GM23338 (cell line): ENCODE measurements at regions not wholly inside any gene's neighbourhood (a gene's known extent, or its start where the extent isn't known, plus 50 kb on each side); places are given as distances from the start of the nearest gene placed in this dataset.

ENCODE experiments used
- ATAC-seq: fragments of 200-7000 bp; cut with Tn5 transposase; 3 replicates; pipeline ENCODE4 v1.9.1; 2020
- DNase-seq: peaks from one replicate; pipeline ENCODE4 v3.0.0-alpha.2; 2015; ENCODE audit warnings: low spot score
- H2AFZ ChIP-seq: fragments of 200-600 bp; sonication (generic); 2 replicates; pipeline ENCODE4 v1.8.0; 2016; ENCODE audit warnings: antibody characterized with exemption, mild to moderate bottlenecking, moderate library complexity
- H3F3A ChIP-seq: fragments of 200-600 bp; sonication (generic); replicated peaks from 2 replicates; pipeline ENCODE4 v1.8.0; 2017; ENCODE audit warnings: antibody characterized with exemption, mixed run types, low read depth
- H3K27ac ChIP-seq: fragments of 200-600 bp; sonication (generic); 2 replicates; pipeline ENCODE4 v1.6.1; 2016; ENCODE audit warnings: low read depth
- H3K27me3 ChIP-seq: fragments of 200-600 bp; sonication (generic); 2 replicates; pipeline ENCODE4 v1.8.0; 2016; ENCODE audit warnings: mild to moderate bottlenecking, mixed run types, moderate library complexity; ENCODE audit not compliant: insufficient read depth
- H3K36me3 ChIP-seq: fragments of 200-600 bp; sonication (generic); 2 replicates; pipeline ENCODE4 v1.8.0; 2016; ENCODE audit warnings: mild to moderate bottlenecking; ENCODE audit not compliant: insufficient read depth
- H3K4me1 ChIP-seq: fragments of 200-600 bp; sonication (generic); 2 replicates; pipeline ENCODE4 v1.8.0; 2016; ENCODE audit warnings: mild to moderate bottlenecking, moderate library complexity; ENCODE audit not compliant: insufficient read depth
- H3K4me2 ChIP-seq: fragments of 200-600 bp; sonication (generic); 2 replicates; pipeline ENCODE4 v1.7.1; 2017; ENCODE audit warnings: mixed run types
- H3K4me3 ChIP-seq: fragments of 200-600 bp; sonication (generic); 2 replicates; pipeline ENCODE4 v1.6.1; 2016; ENCODE audit warnings: mixed run types
- H3K79me2 ChIP-seq: fragments of 200-600 bp; sonication (generic); replicated peaks from 2 replicates; pipeline ENCODE4 v1.8.0; 2017; ENCODE audit warnings: mild to moderate bottlenecking; ENCODE audit not compliant: insufficient read depth
- H3K9me2 ChIP-seq: fragments of 200-600 bp; sonication (generic); 2 replicates; pipeline ENCODE4 v1.8.0; 2017; ENCODE audit not compliant: insufficient read depth
- H4K20me1 ChIP-seq: fragments of 200-600 bp; sonication (generic); replicated peaks from 2 replicates; pipeline ENCODE4 v1.8.0; 2017; ENCODE audit warnings: mild to moderate bottlenecking; ENCODE audit not compliant: insufficient read depth
- H3K27ac Mint-ChIP-seq: 2 replicates; pipeline ENCODE4 v1.8.0; 2020; ENCODE audit warnings: inconsistent platforms, mild to moderate bottlenecking, moderate library complexity, mixed read lengths
- H3K27me3 Mint-ChIP-seq: 3 replicates; pipeline ENCODE4 v1.8.0; 2022; ENCODE audit warnings: low read depth, mild to moderate bottlenecking, moderate library complexity, mixed read lengths, inconsistent platforms; ENCODE audit not compliant: insufficient read depth, poor library complexity
- H3K36me3 Mint-ChIP-seq: 3 replicates; pipeline ENCODE4 v1.8.0; 2021; ENCODE audit warnings: low read depth, mild to moderate bottlenecking, inconsistent platforms, moderate library complexity, mixed read lengths
- H3K4me1 Mint-ChIP-seq: 3 replicates; pipeline ENCODE4 v1.8.0; 2020; ENCODE audit warnings: mild to moderate bottlenecking, inconsistent platforms, mixed read lengths
- H3K4me3 Mint-ChIP-seq: 3 replicates; pipeline ENCODE4 v1.8.0; 2021; ENCODE audit warnings: moderate library complexity, mild to moderate bottlenecking, inconsistent platforms, mixed read lengths
- H3K9me3 Mint-ChIP-seq: 3 replicates; pipeline ENCODE4 v1.8.0; 2020; ENCODE audit warnings: moderate library complexity, mild to moderate bottlenecking, inconsistent platforms, mixed read lengths
- CREB1 ChIP-seq: fragments of 250-450 bp; sonication (Bioruptor Pico); IDR thresholded peaks from 2 replicates; pipeline ENCODE4 v1.5.0; 2020; ENCODE audit warnings: low read depth, mild to moderate bottlenecking, moderate library complexity
- EZH2phosphoT487 ChIP-seq: fragments of 200-600 bp; sonication (generic); IDR thresholded peaks from one replicate; pipeline ENCODE4 v1.8.1; 2018; ENCODE audit warnings: antibody characterized with exemption; ENCODE audit not compliant: unreplicated experiment
- NANOG ChIP-seq: IDR thresholded peaks from 2 replicates; pipeline ENCODE4 v1.6.1; 2016; ENCODE audit warnings: antibody characterized with exemption, borderline replicate concordance
- POLR2AphosphoS5 ChIP-seq: IDR thresholded peaks from 2 replicates; pipeline ENCODE4 v1.6.1; 2016; ENCODE audit warnings: antibody characterized with exemption, low read depth
- ZNF331 ChIP-seq: fragments of 250-450 bp; sonication (Bioruptor Pico); IDR thresholded peaks from 2 replicates; pipeline ENCODE4 v1.5.0; 2020; ENCODE audit warnings: low read depth, mild to moderate bottlenecking, moderate library complexity
- TF ChIP-seq, protein P1 (sequence below): fragments of 250-450 bp; sonication (Bioruptor Pico); IDR thresholded peaks from 2 replicates; pipeline ENCODE4 v1.5.0; 2020; ENCODE audit warnings: mild to moderate bottlenecking, moderate library complexity
- TF ChIP-seq, protein P2 (sequence below), 2 experiments: fragments of 200-600 bp in 1 of 2; sonication (generic) in 1 of 2; conservative IDR thresholded peaks; 2 replicates each; pipeline versions ENCODE4 v1.5.1 to v1.6.1; 2016 to 2017; ENCODE audit warnings: antibody characterized with exemption in 2 of 2, low read depth in 2 of 2, mild to moderate bottlenecking in 2 of 2, moderate library complexity in 1 of 2
- TF ChIP-seq, protein P3 (sequence below): IDR thresholded peaks from one replicate; pipeline ENCODE4 v1.6.1; 2018; ENCODE audit warnings: antibody characterized with exemption; ENCODE audit not compliant: unreplicated experiment

DNA sequence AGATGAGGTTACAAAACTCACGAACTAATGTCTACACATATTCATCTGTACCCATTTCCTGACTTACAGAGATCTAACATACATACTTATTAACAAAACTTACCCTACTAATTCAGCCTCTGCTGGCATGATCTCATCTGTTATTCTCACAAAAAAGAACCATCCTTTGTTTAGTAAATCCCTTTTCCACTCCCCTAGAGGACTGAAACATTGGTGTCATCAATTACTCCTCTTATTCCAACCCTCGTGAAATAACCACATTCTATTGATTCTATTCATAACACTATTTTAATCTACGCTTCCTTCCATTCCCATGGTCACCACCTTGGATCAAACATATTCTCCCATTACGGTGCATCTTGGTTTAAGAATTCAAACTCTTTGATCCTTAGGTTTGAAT lies 505.9 kb downstream of the SI start (continued):
- TF ChIP-seq, protein P1, sequence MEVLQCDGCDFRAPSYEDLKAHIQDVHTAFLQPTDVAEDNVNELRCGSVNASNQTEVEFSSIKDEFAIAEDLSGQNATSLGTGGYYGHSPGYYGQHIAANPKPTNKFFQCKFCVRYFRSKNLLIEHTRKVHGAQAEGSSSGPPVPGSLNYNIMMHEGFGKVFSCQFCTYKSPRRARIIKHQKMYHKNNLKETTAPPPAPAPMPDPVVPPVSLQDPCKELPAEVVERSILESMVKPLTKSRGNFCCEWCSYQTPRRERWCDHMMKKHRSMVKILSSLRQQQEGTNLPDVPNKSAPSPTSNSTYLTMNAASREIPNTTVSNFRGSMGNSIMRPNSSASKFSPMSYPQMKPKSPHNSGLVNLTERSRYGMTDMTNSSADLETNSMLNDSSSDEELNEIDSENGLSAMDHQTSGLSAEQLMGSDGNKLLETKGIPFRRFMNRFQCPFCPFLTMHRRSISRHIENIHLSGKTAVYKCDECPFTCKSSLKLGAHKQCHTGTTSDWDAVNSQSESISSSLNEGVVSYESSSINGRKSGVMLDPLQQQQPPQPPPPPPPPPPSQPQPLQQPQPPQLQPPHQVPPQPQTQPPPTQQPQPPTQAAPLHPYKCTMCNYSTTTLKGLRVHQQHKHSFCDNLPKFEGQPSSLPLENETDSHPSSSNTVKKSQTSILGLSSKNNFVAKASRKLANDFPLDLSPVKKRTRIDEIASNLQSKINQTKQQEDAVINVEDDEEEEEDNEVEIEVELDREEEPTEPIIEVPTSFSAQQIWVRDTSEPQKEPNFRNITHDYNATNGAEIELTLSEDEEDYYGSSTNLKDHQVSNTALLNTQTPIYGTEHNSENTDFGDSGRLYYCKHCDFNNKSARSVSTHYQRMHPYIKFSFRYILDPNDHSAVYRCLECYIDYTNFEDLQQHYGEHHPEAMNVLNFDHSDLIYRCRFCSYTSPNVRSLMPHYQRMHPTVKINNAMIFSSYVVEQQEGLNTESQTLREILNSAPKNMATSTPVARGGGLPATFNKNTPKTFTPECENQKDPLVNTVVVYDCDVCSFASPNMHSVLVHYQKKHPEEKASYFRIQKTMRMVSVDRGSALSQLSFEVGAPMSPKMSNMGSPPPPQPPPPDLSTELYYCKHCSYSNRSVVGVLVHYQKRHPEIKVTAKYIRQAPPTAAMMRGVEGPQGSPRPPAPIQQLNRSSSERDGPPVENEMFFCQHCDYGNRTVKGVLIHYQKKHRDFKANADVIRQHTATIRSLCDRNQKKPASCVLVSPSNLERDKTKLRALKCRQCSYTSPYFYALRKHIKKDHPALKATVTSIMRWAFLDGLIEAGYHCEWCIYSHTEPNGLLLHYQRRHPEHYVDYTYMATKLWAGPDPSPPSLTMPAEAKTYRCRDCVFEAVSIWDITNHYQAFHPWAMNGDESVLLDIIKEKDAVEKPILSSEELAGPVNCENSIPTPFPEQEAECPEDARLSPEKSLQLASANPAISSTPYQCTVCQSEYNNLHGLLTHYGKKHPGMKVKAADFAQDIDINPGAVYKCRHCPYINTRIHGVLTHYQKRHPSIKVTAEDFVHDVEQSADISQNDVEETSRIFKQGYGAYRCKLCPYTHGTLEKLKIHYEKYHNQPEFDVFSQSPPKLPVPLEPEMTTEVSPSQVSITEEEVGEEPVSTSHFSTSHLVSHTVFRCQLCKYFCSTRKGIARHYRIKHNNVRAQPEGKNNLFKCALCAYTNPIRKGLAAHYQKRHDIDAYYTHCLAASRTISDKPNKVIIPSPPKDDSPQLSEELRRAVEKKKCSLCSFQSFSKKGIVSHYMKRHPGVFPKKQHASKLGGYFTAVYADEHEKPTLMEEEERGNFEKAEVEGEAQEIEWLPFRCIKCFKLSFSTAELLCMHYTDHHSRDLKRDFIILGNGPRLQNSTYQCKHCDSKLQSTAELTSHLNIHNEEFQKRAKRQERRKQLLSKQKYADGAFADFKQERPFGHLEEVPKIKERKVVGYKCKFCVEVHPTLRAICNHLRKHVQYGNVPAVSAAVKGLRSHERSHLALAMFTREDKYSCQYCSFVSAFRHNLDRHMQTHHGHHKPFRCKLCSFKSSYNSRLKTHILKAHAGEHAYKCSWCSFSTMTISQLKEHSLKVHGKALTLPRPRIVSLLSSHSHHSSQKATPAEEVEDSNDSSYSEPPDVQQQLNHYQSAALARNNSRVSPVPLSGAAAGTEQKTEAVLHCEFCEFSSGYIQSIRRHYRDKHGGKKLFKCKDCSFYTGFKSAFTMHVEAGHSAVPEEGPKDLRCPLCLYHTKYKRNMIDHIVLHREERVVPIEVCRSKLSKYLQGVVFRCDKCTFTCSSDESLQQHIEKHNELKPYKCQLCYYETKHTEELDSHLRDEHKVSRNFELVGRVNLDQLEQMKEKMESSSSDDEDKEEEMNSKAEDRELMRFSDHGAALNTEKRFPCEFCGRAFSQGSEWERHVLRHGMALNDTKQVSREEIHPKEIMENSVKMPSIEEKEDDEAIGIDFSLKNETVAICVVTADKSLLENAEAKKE, result no peak
- TF ChIP-seq, protein P2, sequence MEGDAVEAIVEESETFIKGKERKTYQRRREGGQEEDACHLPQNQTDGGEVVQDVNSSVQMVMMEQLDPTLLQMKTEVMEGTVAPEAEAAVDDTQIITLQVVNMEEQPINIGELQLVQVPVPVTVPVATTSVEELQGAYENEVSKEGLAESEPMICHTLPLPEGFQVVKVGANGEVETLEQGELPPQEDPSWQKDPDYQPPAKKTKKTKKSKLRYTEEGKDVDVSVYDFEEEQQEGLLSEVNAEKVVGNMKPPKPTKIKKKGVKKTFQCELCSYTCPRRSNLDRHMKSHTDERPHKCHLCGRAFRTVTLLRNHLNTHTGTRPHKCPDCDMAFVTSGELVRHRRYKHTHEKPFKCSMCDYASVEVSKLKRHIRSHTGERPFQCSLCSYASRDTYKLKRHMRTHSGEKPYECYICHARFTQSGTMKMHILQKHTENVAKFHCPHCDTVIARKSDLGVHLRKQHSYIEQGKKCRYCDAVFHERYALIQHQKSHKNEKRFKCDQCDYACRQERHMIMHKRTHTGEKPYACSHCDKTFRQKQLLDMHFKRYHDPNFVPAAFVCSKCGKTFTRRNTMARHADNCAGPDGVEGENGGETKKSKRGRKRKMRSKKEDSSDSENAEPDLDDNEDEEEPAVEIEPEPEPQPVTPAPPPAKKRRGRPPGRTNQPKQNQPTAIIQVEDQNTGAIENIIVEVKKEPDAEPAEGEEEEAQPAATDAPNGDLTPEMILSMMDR (conservative IDR thresholded peaks at IDR 0.05; ENCODE audit: low read depth in 2 of 2), result no peak
- no peak for TF ChIP-seq CREB1 (CRISPR knock-in tag)
- no peak for TF ChIP-seq POLR2AphosphoS5
- no peak for TF ChIP-seq EZH2phosphoT487
- no peak for TF ChIP-seq ZNF331
- no peak for TF ChIP-seq NANOG

DNA sequence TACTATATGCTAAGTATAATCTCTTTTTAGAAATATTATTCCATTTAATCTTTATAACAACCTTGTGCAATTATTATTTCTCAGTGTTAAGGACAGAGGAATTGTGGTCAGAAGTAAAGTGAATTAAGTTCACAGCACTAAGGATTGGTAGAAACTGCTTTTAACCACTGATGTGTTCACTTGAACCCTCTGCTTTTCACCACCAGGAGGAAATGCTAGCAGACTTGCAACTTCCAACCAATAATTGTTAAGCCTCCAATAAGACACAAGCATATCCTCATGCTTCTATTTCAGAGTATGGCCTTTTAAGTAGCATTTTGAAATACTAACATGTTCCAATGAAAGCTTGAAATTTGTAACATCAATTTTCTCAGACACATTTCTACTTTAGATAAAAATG lies 527.4 kb downstream of the SI start:
- no peaks in the 10 kb centered on the region for H3K79me2 ChIP-seq
- Mint-ChIP-seq H3K27ac (no peak overlapping the region), H3K9me3 (no peaks in the 10 kb centered on the region), H3K36me3 (no peaks in the 10 kb centered on the region), H3K27me3 (no peaks in the 10 kb centered on the region), H3K4me1 (no peaks in the 10 kb centered on the region), H3K4me3 (no peak overlapping the region)
- no peak overlapping the region for H3K27ac ChIP-seq
- ATAC-seq (peak; percentile 39; the same call in 1 of the 3 replicates), DNase-seq (peak; percentile 60)
- H3K4me1 ChIP-seq, result no peaks in the 10 kb centered on the region
- H3K4me2 ChIP-seq, result no peak overlapping the region
- H3K9me2 ChIP-seq, result no peaks in the 10 kb centered on the region
- no peaks in the 10 kb centered on the region for H3K36me3 ChIP-seq
- H3K4me3 ChIP-seq, result no peak overlapping the region
- H3K27me3 ChIP-seq, result no peaks in the 10 kb centered on the region
- TF ChIP-seq, protein P2 (conservative IDR thresholded peaks at IDR 0.05; ENCODE audit: low read depth in 2 of 2), result peak; percentile 30 to 48
- TF ChIP-seq, protein P3, sequence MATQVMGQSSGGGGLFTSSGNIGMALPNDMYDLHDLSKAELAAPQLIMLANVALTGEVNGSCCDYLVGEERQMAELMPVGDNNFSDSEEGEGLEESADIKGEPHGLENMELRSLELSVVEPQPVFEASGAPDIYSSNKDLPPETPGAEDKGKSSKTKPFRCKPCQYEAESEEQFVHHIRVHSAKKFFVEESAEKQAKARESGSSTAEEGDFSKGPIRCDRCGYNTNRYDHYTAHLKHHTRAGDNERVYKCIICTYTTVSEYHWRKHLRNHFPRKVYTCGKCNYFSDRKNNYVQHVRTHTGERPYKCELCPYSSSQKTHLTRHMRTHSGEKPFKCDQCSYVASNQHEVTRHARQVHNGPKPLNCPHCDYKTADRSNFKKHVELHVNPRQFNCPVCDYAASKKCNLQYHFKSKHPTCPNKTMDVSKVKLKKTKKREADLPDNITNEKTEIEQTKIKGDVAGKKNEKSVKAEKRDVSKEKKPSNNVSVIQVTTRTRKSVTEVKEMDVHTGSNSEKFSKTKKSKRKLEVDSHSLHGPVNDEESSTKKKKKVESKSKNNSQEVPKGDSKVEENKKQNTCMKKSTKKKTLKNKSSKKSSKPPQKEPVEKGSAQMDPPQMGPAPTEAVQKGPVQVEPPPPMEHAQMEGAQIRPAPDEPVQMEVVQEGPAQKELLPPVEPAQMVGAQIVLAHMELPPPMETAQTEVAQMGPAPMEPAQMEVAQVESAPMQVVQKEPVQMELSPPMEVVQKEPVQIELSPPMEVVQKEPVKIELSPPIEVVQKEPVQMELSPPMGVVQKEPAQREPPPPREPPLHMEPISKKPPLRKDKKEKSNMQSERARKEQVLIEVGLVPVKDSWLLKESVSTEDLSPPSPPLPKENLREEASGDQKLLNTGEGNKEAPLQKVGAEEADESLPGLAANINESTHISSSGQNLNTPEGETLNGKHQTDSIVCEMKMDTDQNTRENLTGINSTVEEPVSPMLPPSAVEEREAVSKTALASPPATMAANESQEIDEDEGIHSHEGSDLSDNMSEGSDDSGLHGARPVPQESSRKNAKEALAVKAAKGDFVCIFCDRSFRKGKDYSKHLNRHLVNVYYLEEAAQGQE, result no peak
- no peak overlapping the region for H2AFZ ChIP-seq
- H4K20me1 ChIP-seq, result no peaks in the 10 kb centered on the region
- no peaks in the 10 kb centered on the region for H3F3A ChIP-seq
